Prostate gland (tissue), 2 donors: ENCODE measurements at regions not wholly inside any gene's neighbourhood (a gene's known extent, or its start where the extent isn't known, plus 50 kb on each side); places are given as distances from the start of the nearest gene placed in this dataset.

Experiments used
- POLR2A ChIP-seq: fragments of 450-650 bp; IDR thresholded peaks from one replicate; pipeline ENCODE4 v1.6.1; 2016; ENCODE audit warnings: antibody characterized with exemption, mild to moderate bottlenecking
- TF ChIP-seq, protein P1 (sequence below), 4 experiments: fragments of 200-600 bp in 2 of 4; fragments of 450-650 bp in 2 of 4; sonication (generic) in 2 of 4; IDR thresholded peaks; 1 replicate in 3 of 4; 2 replicates in 1 of 4; pipeline ENCODE4 v1.5.1; 2016 to 2019; ENCODE audit warnings: antibody characterized with exemption in 4 of 4, mild to moderate bottlenecking in 2 of 4, moderate library complexity in 2 of 4

GRCh38 chr1:58982259-58982998, 198.6 kb upstream of the JUN start:
- TF ChIP-seq, protein P1, sequence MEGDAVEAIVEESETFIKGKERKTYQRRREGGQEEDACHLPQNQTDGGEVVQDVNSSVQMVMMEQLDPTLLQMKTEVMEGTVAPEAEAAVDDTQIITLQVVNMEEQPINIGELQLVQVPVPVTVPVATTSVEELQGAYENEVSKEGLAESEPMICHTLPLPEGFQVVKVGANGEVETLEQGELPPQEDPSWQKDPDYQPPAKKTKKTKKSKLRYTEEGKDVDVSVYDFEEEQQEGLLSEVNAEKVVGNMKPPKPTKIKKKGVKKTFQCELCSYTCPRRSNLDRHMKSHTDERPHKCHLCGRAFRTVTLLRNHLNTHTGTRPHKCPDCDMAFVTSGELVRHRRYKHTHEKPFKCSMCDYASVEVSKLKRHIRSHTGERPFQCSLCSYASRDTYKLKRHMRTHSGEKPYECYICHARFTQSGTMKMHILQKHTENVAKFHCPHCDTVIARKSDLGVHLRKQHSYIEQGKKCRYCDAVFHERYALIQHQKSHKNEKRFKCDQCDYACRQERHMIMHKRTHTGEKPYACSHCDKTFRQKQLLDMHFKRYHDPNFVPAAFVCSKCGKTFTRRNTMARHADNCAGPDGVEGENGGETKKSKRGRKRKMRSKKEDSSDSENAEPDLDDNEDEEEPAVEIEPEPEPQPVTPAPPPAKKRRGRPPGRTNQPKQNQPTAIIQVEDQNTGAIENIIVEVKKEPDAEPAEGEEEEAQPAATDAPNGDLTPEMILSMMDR (IDR thresholded peaks at IDR 0.05) = no peak
- no peak for TF ChIP-seq POLR2A
